WERI-Rb-1 (cell line): ENCODE measurements at regions not wholly inside any gene's neighbourhood (a gene's known extent, or its start where the extent isn't known, plus 50 kb on each side); places are given as distances from the start of the nearest gene placed in this dataset.

Experiments
- DNase-seq: peaks from one replicate; pipeline ENCODE4 v3.0.0-alpha.2; 2020
- H3K27ac ChIP-seq: fragments of 250-450 bp; sonication (Bioruptor Pico); 2 replicates; pipeline ENCODE4 v1.5.1; 2020; ENCODE audit warnings: mild to moderate bottlenecking, moderate library complexity
- H3K27me3 ChIP-seq: fragments of 250-450 bp; sonication (Bioruptor Pico); 2 replicates; pipeline ENCODE4 v1.5.1; 2021; ENCODE audit warnings: mild to moderate bottlenecking, low read depth, moderate library complexity; ENCODE audit not compliant: insufficient read depth, severe bottlenecking
- H3K36me3 ChIP-seq: fragments of 250-450 bp; sonication (Bioruptor Pico); 2 replicates; pipeline ENCODE4 v1.5.1; 2020; ENCODE audit warnings: mild to moderate bottlenecking, moderate library complexity
- H3K4me3 ChIP-seq: 2 replicates; pipeline ENCODE4 v1.5.1; 2011; ENCODE audit warnings: low read depth, mild to moderate bottlenecking, control low read depth, low read length
- H3K9me3 ChIP-seq: fragments of 250-450 bp; sonication (Bioruptor Pico); 2 replicates; pipeline ENCODE4 v1.5.1; 2021; ENCODE audit warnings: mild to moderate bottlenecking, moderate library complexity; ENCODE audit not compliant: severe bottlenecking
- CTCF ChIP-seq: IDR thresholded peaks from 2 replicates; pipeline ENCODE4 v1.5.1; 2011; ENCODE audit warnings: low read depth, mild to moderate bottlenecking, control low read depth, inconsistent platforms, low read length

GRCh38 chr7:97595439-97595838 is 136.4 kb upstream of the TAC1 start:
- no peak for TF ChIP-seq CTCF
- Histone ChIP-seq H3K9me3 (no peaks in the 10 kb centered on the region), H3K27me3 (no peaks in the 10 kb centered on the region), H3K36me3 (no peaks in the 10 kb centered on the region), H3K4me3 (no peak overlapping the region), H3K27ac (no peak overlapping the region)
- DNase-seq = no peak

- no peak for TF ChIP-seq CTCF
- Histone ChIP-seq H3K9me3 (no peaks in the 10 kb centered on the region), H3K27me3 (no peaks in the 10 kb centered on the region), H3K36me3 (no peaks in the 10 kb centered on the region), H3K4me3 (no peak overlapping the region), H3K27ac (no peak overlapping the region)
- DNase-seq = no peak
These were observed 129.9 kb upstream of the TAC1 start for GRCh38 chr7:97601931-97602457.

GRCh38 chr7:97620495-97620894 is 111.4 kb upstream of the TAC1 start:
- no peak for DNase-seq
- Histone ChIP-seq H3K4me3 (no peak overlapping the region), H3K27ac (no peak overlapping the region), H3K27me3 (no peaks in the 10 kb centered on the region), H3K9me3 (no peaks in the 10 kb centered on the region), H3K36me3 (no peaks in the 10 kb centered on the region)
- TF ChIP-seq CTCF = no peak

GRCh38 chr7:97623333-97623732 is 108.6 kb upstream of the TAC1 start:
- H3K36me3 ChIP-seq = no peaks in the 10 kb centered on the region
- no peak overlapping the region for H3K4me3 ChIP-seq
- no peak overlapping the region for H3K27ac ChIP-seq
- H3K9me3 ChIP-seq = no peaks in the 10 kb centered on the region
- no peak for DNase-seq
- H3K27me3 ChIP-seq = no peaks in the 10 kb centered on the region
- no peak for TF ChIP-seq CTCF

GRCh38 chr7:97630116-97630515 is 101.8 kb upstream of the TAC1 start:
- no peak for DNase-seq
- H3K36me3 ChIP-seq = no peaks in the 10 kb centered on the region
- no peak overlapping the region for H3K4me3 ChIP-seq
- H3K27me3 ChIP-seq = no peaks in the 10 kb centered on the region
- no peak for TF ChIP-seq CTCF
- no peak overlapping the region for H3K27ac ChIP-seq
- peaks cover 3% of the 10 kb centered on the region for H3K9me3 ChIP-seq

GRCh38 chr7:97635622-97636021 is 96.3 kb upstream of the TAC1 start:
- Histone ChIP-seq H3K27ac (no peak overlapping the region), H3K9me3 (no peaks in the 10 kb centered on the region), H3K36me3 (no peaks in the 10 kb centered on the region), H3K27me3 (no peaks in the 10 kb centered on the region), H3K4me3 (no peak overlapping the region)
- no peak for TF ChIP-seq CTCF
- DNase-seq = no peak
